IPS-18a (cell line): ENCODE measurements at regions not wholly inside any gene's neighbourhood (a gene's known extent, or its start where the extent isn't known, plus 50 kb on each side); places are given as distances from the start of the nearest gene placed in this dataset.

ENCODE experiments used
- H3K27ac ChIP-seq: one replicate; pipeline ENCODE4 v1.5.1; 2013; ENCODE audit warnings: low read length
- H3K27me3 ChIP-seq: one replicate; pipeline ENCODE4 v1.6.1; 2013; ENCODE audit warnings: mild to moderate bottlenecking, low read length; ENCODE audit not compliant: control insufficient read depth, insufficient read depth
- H3K36me3 ChIP-seq: one replicate; pipeline ENCODE4 v1.6.1; 2013; ENCODE audit warnings: low read depth, low read length; ENCODE audit not compliant: control insufficient read depth
- H3K4me1 ChIP-seq: one replicate; pipeline ENCODE4 v1.6.1; 2013; ENCODE audit warnings: low read depth, low read length; ENCODE audit not compliant: control insufficient read depth
- H3K4me3 ChIP-seq: one replicate; pipeline ENCODE4 v1.5.1; 2013; ENCODE audit warnings: low read length
- H3K9ac ChIP-seq: one replicate; pipeline ENCODE4 v1.6.1; 2013; ENCODE audit warnings: mild to moderate bottlenecking, low read length, moderate library complexity
- H3K9me3 ChIP-seq: one replicate; pipeline ENCODE4 v1.6.1; 2013; ENCODE audit warnings: low read depth, low read length; ENCODE audit not compliant: control insufficient read depth

GRCh38 chr15:62599791-62600777 is 435.0 kb upstream of the C2CD4B start:
- no peaks in the 10 kb centered on the region for H3K36me3 ChIP-seq
- H3K9me3 ChIP-seq = no peaks in the 10 kb centered on the region
- no peak overlapping the region for H3K27ac ChIP-seq
- no peak overlapping the region for H3K9ac ChIP-seq
- peaks cover 9% of the 10 kb centered on the region for H3K4me1 ChIP-seq
- no peak overlapping the region for H3K4me3 ChIP-seq
- no peaks in the 10 kb centered on the region for H3K27me3 ChIP-seq

- H3K36me3 ChIP-seq = no peaks in the 10 kb centered on the region
- H3K4me3 ChIP-seq = no peak overlapping the region
- H3K4me1 ChIP-seq = peaks cover 9% of the 10 kb centered on the region
- no peaks in the 10 kb centered on the region for H3K9me3 ChIP-seq
- no peak overlapping the region for H3K9ac ChIP-seq
- H3K27me3 ChIP-seq = no peaks in the 10 kb centered on the region
- H3K27ac ChIP-seq = no peak overlapping the region
Observed at GRCh38 chr15:62601777-62602545, 436.9 kb upstream of the C2CD4B start.

- no peaks in the 10 kb centered on the region for H3K27me3 ChIP-seq
- H3K4me3 ChIP-seq = no peak overlapping the region
- H3K9me3 ChIP-seq = no peaks in the 10 kb centered on the region
- no peak overlapping the region for H3K27ac ChIP-seq
- H3K36me3 ChIP-seq = no peaks in the 10 kb centered on the region
- no peak overlapping the region for H3K9ac ChIP-seq
- peaks cover 9% of the 10 kb centered on the region for H3K4me1 ChIP-seq
Observed at GRCh38 chr15:62603742-62604141, 438.7 kb upstream of the C2CD4B start.

GRCh38 chr15:62605282-62605681 is 437.3 kb upstream of the TPM1 start:
- no peaks in the 10 kb centered on the region for H3K27me3 ChIP-seq
- no peak overlapping the region for H3K27ac ChIP-seq
- peaks cover 2% of the 10 kb centered on the region for H3K4me1 ChIP-seq
- H3K4me3 ChIP-seq = no peak overlapping the region
- H3K9me3 ChIP-seq = no peaks in the 10 kb centered on the region
- H3K9ac ChIP-seq = no peak overlapping the region
- no peaks in the 10 kb centered on the region for H3K36me3 ChIP-seq

- Histone ChIP-seq H3K4me1 (no peaks in the 10 kb centered on the region), H3K27me3 (no peaks in the 10 kb centered on the region), H3K9ac (no peak overlapping the region), H3K9me3 (no peaks in the 10 kb centered on the region), H3K36me3 (no peaks in the 10 kb centered on the region), H3K27ac (no peak overlapping the region), H3K4me3 (no peak overlapping the region)
Observed at GRCh38 chr15:62606376-62607113, 436.0 kb upstream of the TPM1 start.

GRCh38 chr15:62607114-62607462 is 435.5 kb upstream of the TPM1 start:
- Histone ChIP-seq H3K36me3 (no peaks in the 10 kb centered on the region), H3K9ac (no peak overlapping the region), H3K27me3 (no peaks in the 10 kb centered on the region), H3K9me3 (no peaks in the 10 kb centered on the region), H3K27ac (no peak overlapping the region), H3K4me1 (no peaks in the 10 kb centered on the region), H3K4me3 (no peak overlapping the region)

- Histone ChIP-seq H3K9me3 (no peaks in the 10 kb centered on the region), H3K9ac (no peak overlapping the region), H3K4me3 (no peak overlapping the region), H3K27me3 (no peaks in the 10 kb centered on the region), H3K36me3 (no peaks in the 10 kb centered on the region), H3K4me1 (no peaks in the 10 kb centered on the region), H3K27ac (no peak overlapping the region)
Observed at GRCh38 chr15:62607643-62608042, 434.9 kb upstream of the TPM1 start.

GRCh38 chr15:62608369-62608768 is 434.2 kb upstream of the TPM1 start:
- Histone ChIP-seq H3K27ac (no peak overlapping the region), H3K4me3 (no peak overlapping the region), H3K27me3 (no peaks in the 10 kb centered on the region), H3K9ac (no peak overlapping the region), H3K36me3 (no peaks in the 10 kb centered on the region), H3K9me3 (no peaks in the 10 kb centered on the region), H3K4me1 (no peaks in the 10 kb centered on the region)

- no peak overlapping the region for H3K9ac ChIP-seq
- H3K4me1 ChIP-seq = no peaks in the 10 kb centered on the region
- H3K27me3 ChIP-seq = no peaks in the 10 kb centered on the region
- H3K4me3 ChIP-seq = no peak overlapping the region
- no peak overlapping the region for H3K27ac ChIP-seq
- H3K36me3 ChIP-seq = no peaks in the 10 kb centered on the region
- no peaks in the 10 kb centered on the region for H3K9me3 ChIP-seq
Observed at GRCh38 chr15:62610265-62610869, 432.2 kb upstream of the TPM1 start.

- H3K27ac ChIP-seq = no peak overlapping the region
- H3K9me3 ChIP-seq = no peaks in the 10 kb centered on the region
- no peaks in the 10 kb centered on the region for H3K36me3 ChIP-seq
- no peaks in the 10 kb centered on the region for H3K27me3 ChIP-seq
- H3K4me3 ChIP-seq = no peak overlapping the region
- H3K9ac ChIP-seq = no peak overlapping the region
- H3K4me1 ChIP-seq = no peaks in the 10 kb centered on the region
Observed at GRCh38 chr15:62611002-62611401, 431.5 kb upstream of the TPM1 start.

- Histone ChIP-seq H3K4me1 (no peaks in the 10 kb centered on the region), H3K4me3 (no peak overlapping the region), H3K36me3 (no peaks in the 10 kb centered on the region)
Observed at GRCh38 chr15:62612183-62612733, 430.3 kb upstream of the TPM1 start.

More at GRCh38 chr15:62612183-62612733, 430.3 kb upstream of the TPM1 start:
- Histone ChIP-seq H3K9ac (no peak overlapping the region), H3K27me3 (no peaks in the 10 kb centered on the region), H3K9me3 (no peaks in the 10 kb centered on the region), H3K27ac (no peak overlapping the region)
